IMR-90 (cell line): ENCODE measurements at regions not wholly inside any gene's neighbourhood (a gene's known extent, or its start where the extent isn't known, plus 50 kb on each side); places are given as distances from the start of the nearest gene placed in this dataset.

ENCODE experiments used
- FOS ChIP-seq: fragments of 150-350 bp; IDR thresholded peaks from 2 replicates; pipeline ENCODE4 v1.6.1; 2016; ENCODE audit warnings: low read depth, low read length
- MAZ ChIP-seq: IDR thresholded peaks from 2 replicates; pipeline ENCODE4 v1.6.1; 2012; ENCODE audit warnings: low read depth, mild to moderate bottlenecking, low read length, improper control_type of control experiment, moderate library complexity, borderline replicate concordance
- MXI1 ChIP-seq: IDR thresholded peaks from 2 replicates; pipeline ENCODE4 v1.6.1; 2012; ENCODE audit warnings: low read depth, mild to moderate bottlenecking, low read length, moderate library complexity, borderline replicate concordance
- POLR2A ChIP-seq: IDR thresholded peaks from 2 replicates; pipeline ENCODE4 v1.6.1; 2012; ENCODE audit warnings: mild to moderate bottlenecking, low read depth, low read length
- RAD21 ChIP-seq: IDR thresholded peaks from 2 replicates; pipeline ENCODE4 v1.6.1; 2012; ENCODE audit warnings: low read length, improper control_type of control experiment
- RCOR1 ChIP-seq: IDR thresholded peaks from 2 replicates; pipeline ENCODE4 v1.6.1; 2012; ENCODE audit warnings: mild to moderate bottlenecking, low read length, improper control_type of control experiment; ENCODE audit not compliant: insufficient replicate concordance
- TF ChIP-seq, protein P1 (sequence below): conservative IDR thresholded peaks from 2 replicates; pipeline ENCODE4 v1.5.1; 2012; ENCODE audit warnings: mild to moderate bottlenecking, low read depth, low read length, improper control_type of control experiment
- TF ChIP-seq, protein P2 (sequence below): fragments of 150-350 bp; IDR thresholded peaks from 2 replicates; pipeline ENCODE4 v1.6.1; 2016; ENCODE audit warnings: low read depth, mild to moderate bottlenecking, low read length, moderate library complexity, borderline replicate concordance

DNA sequence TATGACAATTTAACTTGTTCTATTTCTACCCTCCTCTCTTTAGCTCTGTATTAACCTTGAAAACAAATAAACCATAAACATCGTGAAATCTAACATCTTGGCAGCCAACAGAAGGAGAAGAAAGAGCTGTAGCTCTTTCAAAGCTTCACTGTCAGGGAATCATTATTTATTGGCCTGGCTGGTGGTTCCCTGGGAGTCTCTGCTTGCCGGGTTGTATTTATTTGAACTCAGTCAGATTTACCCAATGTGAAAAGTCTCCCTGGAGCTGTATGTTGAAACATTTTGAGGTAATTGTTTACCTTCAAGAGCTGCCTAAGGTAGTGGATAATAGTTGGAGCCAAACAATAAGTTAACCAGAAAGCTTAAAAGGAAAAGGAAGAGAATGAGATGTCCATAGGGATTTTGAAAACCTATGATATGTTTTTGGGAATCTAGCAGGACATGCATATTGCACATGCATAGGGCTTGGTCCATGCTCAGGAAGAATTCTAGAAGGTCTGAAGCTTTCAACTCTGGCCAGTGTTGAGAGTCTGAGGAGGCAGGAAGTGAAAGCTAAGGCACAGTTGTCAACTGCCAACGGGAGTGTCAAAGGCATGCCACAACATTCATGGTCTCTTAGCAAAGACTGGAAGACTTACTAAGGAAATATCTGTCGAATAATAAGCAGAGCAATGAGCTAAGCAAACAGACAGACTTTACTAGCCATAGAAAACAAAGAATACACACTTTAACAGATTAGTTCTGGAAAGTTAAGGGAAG is 621.6 kb downstream of the PCDH7 start:
- TF ChIP-seq, protein P1, sequence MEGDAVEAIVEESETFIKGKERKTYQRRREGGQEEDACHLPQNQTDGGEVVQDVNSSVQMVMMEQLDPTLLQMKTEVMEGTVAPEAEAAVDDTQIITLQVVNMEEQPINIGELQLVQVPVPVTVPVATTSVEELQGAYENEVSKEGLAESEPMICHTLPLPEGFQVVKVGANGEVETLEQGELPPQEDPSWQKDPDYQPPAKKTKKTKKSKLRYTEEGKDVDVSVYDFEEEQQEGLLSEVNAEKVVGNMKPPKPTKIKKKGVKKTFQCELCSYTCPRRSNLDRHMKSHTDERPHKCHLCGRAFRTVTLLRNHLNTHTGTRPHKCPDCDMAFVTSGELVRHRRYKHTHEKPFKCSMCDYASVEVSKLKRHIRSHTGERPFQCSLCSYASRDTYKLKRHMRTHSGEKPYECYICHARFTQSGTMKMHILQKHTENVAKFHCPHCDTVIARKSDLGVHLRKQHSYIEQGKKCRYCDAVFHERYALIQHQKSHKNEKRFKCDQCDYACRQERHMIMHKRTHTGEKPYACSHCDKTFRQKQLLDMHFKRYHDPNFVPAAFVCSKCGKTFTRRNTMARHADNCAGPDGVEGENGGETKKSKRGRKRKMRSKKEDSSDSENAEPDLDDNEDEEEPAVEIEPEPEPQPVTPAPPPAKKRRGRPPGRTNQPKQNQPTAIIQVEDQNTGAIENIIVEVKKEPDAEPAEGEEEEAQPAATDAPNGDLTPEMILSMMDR: no peak
- no peak for TF ChIP-seq RAD21
- no peak for TF ChIP-seq MXI1
- no peak for TF ChIP-seq POLR2A
- TF ChIP-seq RCOR1: no peak
- no peak for TF ChIP-seq FOS
- TF ChIP-seq, protein P2, sequence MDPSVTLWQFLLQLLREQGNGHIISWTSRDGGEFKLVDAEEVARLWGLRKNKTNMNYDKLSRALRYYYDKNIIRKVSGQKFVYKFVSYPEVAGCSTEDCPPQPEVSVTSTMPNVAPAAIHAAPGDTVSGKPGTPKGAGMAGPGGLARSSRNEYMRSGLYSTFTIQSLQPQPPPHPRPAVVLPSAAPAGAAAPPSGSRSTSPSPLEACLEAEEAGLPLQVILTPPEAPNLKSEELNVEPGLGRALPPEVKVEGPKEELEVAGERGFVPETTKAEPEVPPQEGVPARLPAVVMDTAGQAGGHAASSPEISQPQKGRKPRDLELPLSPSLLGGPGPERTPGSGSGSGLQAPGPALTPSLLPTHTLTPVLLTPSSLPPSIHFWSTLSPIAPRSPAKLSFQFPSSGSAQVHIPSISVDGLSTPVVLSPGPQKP: no peak
- no peak for TF ChIP-seq MAZ
